ENCODE measurements at regions not wholly inside any gene's neighbourhood (a gene's known extent, or its start where the extent isn't known, plus 50 kb on each side); places are given as distances from the start of the nearest gene placed in this dataset.

GRCh38 chr12:60174941-60175340 lies 579.1 kb downstream of the SLC16A7 start:
- TF ChIP-seq EZH2phosphoT487 (IDR thresholded peaks at IDR 0.05; ENCODE audit: borderline replicate concordance, low read length), result no peak
- TF ChIP-seq CTCF (IDR thresholded peaks at IDR 0.05; ENCODE audit: low read depth, low read length, poor library complexity, severe bottlenecking), result no peak
- Histone ChIP-seq H3K4me3 (ENCODE audit: low read length) (no peak overlapping the region), H3K79me2 (ENCODE audit: control insufficient read depth, low read length) (no peaks in the 10 kb centered on the region), H3K9me3 (ENCODE audit: control insufficient read depth, insufficient read depth, low read length) (no peaks in the 10 kb centered on the region), H3K4me2 (ENCODE audit: low read length) (no peak overlapping the region), H4K20me1 (ENCODE audit: control insufficient read depth, insufficient read depth, low read depth, low read length) (no peaks in the 10 kb centered on the region), H3K9me2 (replicated peaks; ENCODE audit: control insufficient read depth, low read length) (no peaks in the 10 kb centered on the region), H3K4me1 (ENCODE audit: control insufficient read depth, low read length) (no peaks in the 10 kb centered on the region), H3K36me3 (ENCODE audit: control insufficient read depth, low read length) (no peaks in the 10 kb centered on the region), H3K27me3 (ENCODE audit: control insufficient read depth, low read length) (no peaks in the 10 kb centered on the region), H3K27ac (ENCODE audit: low read depth, low read length) (no peak overlapping the region), H3F3A (ENCODE audit: control insufficient read depth, insufficient read depth) (no peaks in the 10 kb centered on the region)

GRCh38 chr12:60176891-60177290 lies 581.1 kb downstream of the SLC16A7 start:
- TF ChIP-seq CTCF (IDR thresholded peaks at IDR 0.05; ENCODE audit: low read depth, low read length, poor library complexity, severe bottlenecking), result no peak
- TF ChIP-seq EZH2phosphoT487 (IDR thresholded peaks at IDR 0.05; ENCODE audit: borderline replicate concordance, low read length), result no peak
- Histone ChIP-seq H3K4me3 (ENCODE audit: low read length) (no peak overlapping the region), H3K27me3 (ENCODE audit: control insufficient read depth, low read length) (no peaks in the 10 kb centered on the region), H3K27ac (ENCODE audit: low read depth, low read length) (no peak overlapping the region), H3K4me2 (ENCODE audit: low read length) (no peak overlapping the region), H3K9me2 (replicated peaks; ENCODE audit: control insufficient read depth, low read length) (no peaks in the 10 kb centered on the region), H3K4me1 (ENCODE audit: control insufficient read depth, low read length) (no peaks in the 10 kb centered on the region), H3K79me2 (ENCODE audit: control insufficient read depth, low read length) (no peaks in the 10 kb centered on the region), H3K36me3 (ENCODE audit: control insufficient read depth, low read length) (no peaks in the 10 kb centered on the region), H3F3A (ENCODE audit: control insufficient read depth, insufficient read depth) (no peaks in the 10 kb centered on the region), H3K9me3 (ENCODE audit: control insufficient read depth, insufficient read depth, low read length) (no peaks in the 10 kb centered on the region), H4K20me1 (ENCODE audit: control insufficient read depth, insufficient read depth, low read depth, low read length) (no peaks in the 10 kb centered on the region)

- no peaks in the 10 kb centered on the region for H3K79me2 ChIP-seq (ENCODE audit: control insufficient read depth, low read length)
- H3K4me3 ChIP-seq (ENCODE audit: low read length), result no peak overlapping the region
- H3K27ac ChIP-seq (ENCODE audit: low read depth, low read length), result no peak overlapping the region
- H3K27me3 ChIP-seq (ENCODE audit: control insufficient read depth, low read length), result no peaks in the 10 kb centered on the region
- H3K4me1 ChIP-seq (ENCODE audit: control insufficient read depth, low read length), result no peaks in the 10 kb centered on the region
- H3K36me3 ChIP-seq (ENCODE audit: control insufficient read depth, low read length), result no peaks in the 10 kb centered on the region
- H3K9me2 ChIP-seq (replicated peaks; ENCODE audit: control insufficient read depth, low read length), result no peaks in the 10 kb centered on the region
- H3K9me3 ChIP-seq (ENCODE audit: control insufficient read depth, insufficient read depth, low read length), result no peaks in the 10 kb centered on the region
- H3F3A ChIP-seq (ENCODE audit: control insufficient read depth, insufficient read depth), result no peaks in the 10 kb centered on the region
- no peak overlapping the region for H3K4me2 ChIP-seq (ENCODE audit: low read length)
- H4K20me1 ChIP-seq (ENCODE audit: control insufficient read depth, insufficient read depth, low read depth, low read length), result no peaks in the 10 kb centered on the region
- TF ChIP-seq EZH2phosphoT487 (IDR thresholded peaks at IDR 0.05; ENCODE audit: borderline replicate concordance, low read length), result no peak
- no peak for TF ChIP-seq CTCF (IDR thresholded peaks at IDR 0.05; ENCODE audit: low read depth, low read length, poor library complexity, severe bottlenecking)
Observed at GRCh38 chr12:60180298-60180697, 584.5 kb downstream of the SLC16A7 start.

GRCh38 chr12:60182354-60182753 lies 586.5 kb downstream of the SLC16A7 start:
- no peaks in the 10 kb centered on the region for H3F3A ChIP-seq (ENCODE audit: control insufficient read depth, insufficient read depth)
- no peaks in the 10 kb centered on the region for H3K4me1 ChIP-seq (ENCODE audit: control insufficient read depth, low read length)
- H3K27me3 ChIP-seq (ENCODE audit: control insufficient read depth, low read length), result no peaks in the 10 kb centered on the region
- TF ChIP-seq EZH2phosphoT487 (IDR thresholded peaks at IDR 0.05; ENCODE audit: borderline replicate concordance, low read length) (no peak), CTCF (IDR thresholded peaks at IDR 0.05; ENCODE audit: low read depth, low read length, poor library complexity, severe bottlenecking) (no peak)
- H3K9me2 ChIP-seq (replicated peaks; ENCODE audit: control insufficient read depth, low read length), result no peaks in the 10 kb centered on the region
- no peak overlapping the region for H3K4me3 ChIP-seq (ENCODE audit: low read length)
- no peaks in the 10 kb centered on the region for H3K79me2 ChIP-seq (ENCODE audit: control insufficient read depth, low read length)
- H3K4me2 ChIP-seq (ENCODE audit: low read length), result no peak overlapping the region
- H4K20me1 ChIP-seq (ENCODE audit: control insufficient read depth, insufficient read depth, low read depth, low read length), result no peaks in the 10 kb centered on the region
- no peak overlapping the region for H3K27ac ChIP-seq (ENCODE audit: low read depth, low read length)
- H3K9me3 ChIP-seq (ENCODE audit: control insufficient read depth, insufficient read depth, low read length), result no peaks in the 10 kb centered on the region
- H3K36me3 ChIP-seq (ENCODE audit: control insufficient read depth, low read length), result no peaks in the 10 kb centered on the region

Data from DOHH2 (cell line).